ENCODE measurements at regions not wholly inside any gene's neighbourhood (a gene's known extent, or its start where the extent isn't known, plus 50 kb on each side); places are given as distances from the start of the nearest gene placed in this dataset.

- TF ChIP-seq CTCF (IDR thresholded peaks at IDR 0.05; ENCODE audit: borderline replicate concordance, extremely low read depth, low read length, poor library complexity, severe bottlenecking): no peak
- TF ChIP-seq EZH2 (IDR thresholded peaks at IDR 0.05; ENCODE audit: borderline replicate concordance, low read depth, low read length, severe bottlenecking): no peak
Measured at GRCh38 chr4:151599863-151600262, 160.9 kb downstream of the GATB start.
